GM19043 (cell line): ENCODE measurements at regions not wholly inside any gene's neighbourhood (a gene's known extent, or its start where the extent isn't known, plus 50 kb on each side); places are given as distances from the start of the nearest gene placed in this dataset.

ENCODE experiments used
- ATAC-seq: cut with Tn5 transposase; IDR thresholded peaks from one replicate; pipeline ENCODE4 v1.9.1; 2021; ENCODE audit warnings: low read depth; ENCODE audit not compliant: unreplicated experiment

DNA sequence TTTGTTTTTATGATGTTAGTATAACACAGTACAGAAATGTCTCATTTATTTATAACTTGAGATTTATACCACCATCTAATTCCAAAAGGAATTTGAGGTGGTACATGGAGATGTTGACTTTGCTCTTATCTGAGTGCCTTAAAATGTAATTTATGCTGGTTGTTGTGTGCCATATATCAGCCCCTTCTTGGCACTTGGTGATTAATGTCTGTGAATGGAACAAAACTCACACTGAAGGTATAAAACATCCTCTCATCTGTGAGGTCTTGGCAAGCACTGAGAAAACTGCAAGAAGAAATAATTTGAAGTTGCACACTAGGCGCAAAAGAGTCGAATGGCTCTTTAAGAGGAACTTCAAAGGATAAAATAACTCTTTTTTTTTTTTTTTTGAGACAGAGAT lies 240.4 kb downstream of the B3GLCT start:
- ATAC-seq: no peak

DNA sequence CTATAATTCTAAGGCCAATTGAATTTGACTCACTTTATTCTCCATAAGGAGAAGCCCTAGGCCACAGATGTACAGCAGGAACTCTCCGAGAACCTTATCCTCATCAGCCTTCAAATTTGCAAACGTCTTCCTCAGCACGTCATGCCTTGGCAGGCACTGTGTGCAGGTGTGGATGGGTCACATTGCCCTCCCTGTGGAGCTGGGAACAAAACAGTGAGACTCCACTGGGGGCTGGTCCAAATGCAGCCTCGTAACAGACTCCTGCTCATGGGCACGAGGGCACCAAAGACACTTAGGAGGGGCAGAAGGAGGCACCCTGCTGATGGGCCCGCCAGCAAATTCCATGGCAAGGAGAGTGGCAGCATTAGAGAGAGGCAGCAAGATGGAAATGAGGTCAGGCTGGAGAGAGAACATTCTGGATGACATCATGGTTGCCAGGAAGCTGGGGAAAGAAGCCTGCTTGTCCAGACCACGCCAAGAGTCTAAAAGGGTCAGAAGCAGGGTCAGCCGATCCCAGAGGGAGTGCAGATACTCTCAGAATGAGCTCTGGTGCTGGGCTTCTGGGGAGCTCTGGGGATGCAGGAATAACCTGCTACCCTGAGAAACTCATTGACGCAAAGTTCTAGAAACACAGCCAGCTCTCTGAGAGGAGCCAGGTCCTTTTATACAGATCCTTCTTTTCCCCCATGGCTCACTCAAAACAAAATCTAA lies 242.2 kb downstream of the B3GLCT start:
- ATAC-seq: no peak

DNA sequence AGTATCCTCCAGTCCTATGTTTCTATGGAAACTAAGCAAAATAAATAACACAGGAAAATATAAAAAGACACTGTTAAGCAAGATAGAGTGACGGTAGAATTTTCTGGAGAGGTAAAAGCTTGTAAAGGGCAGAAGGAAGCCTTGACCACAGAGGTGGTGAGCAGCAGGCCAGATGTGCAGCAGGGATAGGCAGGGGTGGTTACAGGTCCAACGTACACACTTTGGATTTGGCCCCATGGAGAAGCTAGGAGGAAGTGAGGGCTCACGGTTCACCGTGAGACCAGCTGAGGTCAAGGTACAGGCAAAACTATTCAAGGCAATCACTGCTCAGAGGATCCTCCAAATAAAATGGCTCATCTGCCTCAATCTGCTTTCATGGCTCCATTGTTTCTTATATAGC lies 242.8 kb downstream of the B3GLCT start:
- no peak for ATAC-seq

DNA sequence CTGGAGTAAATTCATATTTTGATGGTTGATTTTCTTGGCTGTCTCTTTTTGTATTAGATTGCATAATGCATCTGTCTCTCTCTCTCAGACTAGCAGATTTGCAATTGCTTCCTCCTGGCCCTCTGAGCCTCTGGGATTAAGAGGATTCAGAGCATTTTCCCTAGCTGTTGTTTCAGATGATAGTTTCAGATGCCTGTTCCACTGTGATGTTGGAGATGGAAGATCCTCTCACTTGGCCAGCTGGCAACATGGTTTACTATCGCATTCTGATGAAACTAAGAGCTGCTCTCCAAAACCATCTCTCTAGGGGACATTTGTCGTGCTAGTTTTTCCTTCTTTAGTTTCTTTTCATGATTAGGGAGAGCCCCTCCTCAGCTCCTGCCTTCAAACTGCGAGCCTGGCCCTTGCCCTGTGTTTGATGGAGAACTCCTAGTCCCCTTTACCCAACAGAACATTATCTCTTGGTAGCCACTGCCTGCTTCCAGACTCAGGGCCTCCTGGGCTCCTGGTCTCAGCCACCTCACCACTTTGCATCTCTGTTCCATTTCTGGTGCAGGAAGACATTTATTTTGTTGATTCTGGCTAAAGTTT lies 244.6 kb downstream of the B3GLCT start:
- no peak for ATAC-seq

DNA sequence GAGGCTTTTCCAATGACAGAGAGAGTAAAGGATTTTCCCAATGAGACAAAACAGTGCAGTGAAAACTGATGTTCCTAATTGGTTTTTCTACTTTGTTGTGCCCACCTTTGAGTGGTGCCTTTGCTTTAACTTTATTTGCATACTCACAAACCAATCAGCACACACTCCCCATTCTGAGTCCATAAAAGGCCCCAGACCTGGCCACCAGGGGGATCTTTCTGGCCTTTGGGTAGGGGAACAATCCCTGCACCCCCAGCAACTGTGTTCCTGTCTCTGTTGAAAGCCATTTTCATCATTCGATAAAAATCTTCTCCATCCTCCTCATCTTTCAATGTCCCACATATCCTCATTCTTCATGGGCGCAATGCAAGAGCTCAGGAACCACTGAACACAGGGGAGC lies 252.8 kb downstream of the B3GLCT start:
- no peak for ATAC-seq

DNA sequence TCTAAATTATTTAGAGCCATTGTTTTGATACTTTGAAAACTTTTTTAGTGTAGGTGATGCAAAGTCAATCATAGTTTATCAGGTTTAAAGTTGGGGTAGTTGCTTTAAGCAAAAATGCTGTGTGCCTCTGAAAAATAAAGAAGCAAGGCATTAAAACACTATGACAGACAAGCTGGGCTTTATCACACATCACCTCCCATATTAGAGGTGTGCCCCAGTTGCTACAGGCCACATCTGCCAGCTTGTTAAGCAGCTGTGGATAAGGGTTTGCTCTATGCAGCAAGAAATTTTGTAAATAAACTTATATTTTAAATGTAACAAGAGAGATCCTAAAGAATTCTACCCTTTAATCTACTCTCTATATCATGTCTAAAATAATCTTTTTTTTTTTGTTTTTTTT lies 255.8 kb downstream of the B3GLCT start:
- no peak for ATAC-seq

DNA sequence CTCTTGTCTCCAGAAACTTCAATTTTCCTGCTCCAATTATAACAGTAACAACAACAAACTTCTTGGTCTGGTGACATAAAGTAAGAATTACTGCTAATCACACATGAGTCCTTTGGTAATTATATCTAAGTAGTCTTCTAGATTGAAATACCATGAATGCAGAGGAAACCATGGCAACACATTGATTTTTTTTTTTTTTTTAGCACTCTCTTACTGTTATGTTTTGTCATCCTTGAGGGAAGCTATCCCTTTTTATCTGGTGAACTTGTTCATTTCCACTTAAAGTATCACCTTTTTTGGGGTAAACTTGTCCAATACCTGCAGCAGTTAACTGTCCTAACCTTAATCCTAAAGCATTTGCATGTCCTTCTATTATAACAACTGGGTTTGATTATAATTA lies 256.3 kb downstream of the B3GLCT start:
- no peak for ATAC-seq

DNA sequence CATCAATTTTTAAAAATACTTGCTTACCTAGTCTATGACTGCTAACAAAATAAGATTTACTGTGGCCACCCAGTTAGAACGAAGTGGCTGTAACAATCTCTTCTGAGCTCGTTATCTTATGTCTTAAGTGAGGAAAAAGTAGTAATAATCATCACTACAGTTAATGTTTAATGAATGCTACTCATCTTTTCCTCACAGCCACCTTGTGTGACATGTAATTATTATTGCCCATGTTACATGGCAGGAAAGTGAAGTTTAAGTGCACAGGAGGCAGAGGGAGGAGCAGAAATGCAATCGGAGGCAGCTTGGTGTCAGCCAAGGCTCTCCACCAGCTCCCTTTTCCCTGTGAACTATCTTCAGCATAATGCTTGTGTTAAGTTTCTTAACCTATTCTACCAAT lies 260.3 kb downstream of the B3GLCT start:
- no peak for ATAC-seq

DNA sequence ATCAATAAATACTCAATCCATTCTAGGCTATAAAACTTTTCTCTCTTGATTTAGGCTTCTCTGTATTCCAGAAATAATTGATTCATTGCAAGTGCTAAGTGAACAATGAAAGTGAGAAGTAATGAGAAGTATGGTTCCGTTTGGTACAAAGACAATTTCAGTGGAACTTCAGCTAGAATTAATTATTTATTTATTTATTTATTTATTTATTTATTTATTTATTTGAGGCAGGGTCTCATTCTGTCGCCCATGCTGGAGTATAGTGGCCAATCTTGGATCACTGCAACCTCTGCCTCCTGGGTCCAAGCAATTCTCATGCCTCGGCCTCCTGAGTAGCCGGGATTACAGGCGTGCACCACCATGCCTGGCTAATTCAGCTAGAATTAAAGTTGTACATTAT lies 262.1 kb downstream of the B3GLCT start:
- ATAC-seq: no peak

DNA sequence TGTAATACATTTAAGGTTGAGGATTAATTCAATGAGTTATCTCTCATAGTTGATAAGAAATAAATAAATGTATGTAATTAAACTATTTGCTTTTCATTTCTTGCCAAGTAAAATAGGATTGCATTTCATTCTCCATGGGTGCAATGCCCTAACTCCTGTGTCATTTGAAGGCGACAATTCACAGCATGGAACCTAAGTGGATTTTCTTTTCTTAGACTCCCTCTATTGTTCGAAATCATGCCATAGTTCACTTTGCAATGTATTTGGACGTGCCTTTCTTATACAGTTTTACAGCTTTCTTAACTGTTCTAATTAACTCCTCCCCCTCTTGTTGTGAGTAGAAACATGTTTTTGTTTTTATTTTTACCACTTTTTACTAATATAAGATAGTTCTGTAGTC lies 263.0 kb downstream of the B3GLCT start:
- no peak for ATAC-seq

DNA sequence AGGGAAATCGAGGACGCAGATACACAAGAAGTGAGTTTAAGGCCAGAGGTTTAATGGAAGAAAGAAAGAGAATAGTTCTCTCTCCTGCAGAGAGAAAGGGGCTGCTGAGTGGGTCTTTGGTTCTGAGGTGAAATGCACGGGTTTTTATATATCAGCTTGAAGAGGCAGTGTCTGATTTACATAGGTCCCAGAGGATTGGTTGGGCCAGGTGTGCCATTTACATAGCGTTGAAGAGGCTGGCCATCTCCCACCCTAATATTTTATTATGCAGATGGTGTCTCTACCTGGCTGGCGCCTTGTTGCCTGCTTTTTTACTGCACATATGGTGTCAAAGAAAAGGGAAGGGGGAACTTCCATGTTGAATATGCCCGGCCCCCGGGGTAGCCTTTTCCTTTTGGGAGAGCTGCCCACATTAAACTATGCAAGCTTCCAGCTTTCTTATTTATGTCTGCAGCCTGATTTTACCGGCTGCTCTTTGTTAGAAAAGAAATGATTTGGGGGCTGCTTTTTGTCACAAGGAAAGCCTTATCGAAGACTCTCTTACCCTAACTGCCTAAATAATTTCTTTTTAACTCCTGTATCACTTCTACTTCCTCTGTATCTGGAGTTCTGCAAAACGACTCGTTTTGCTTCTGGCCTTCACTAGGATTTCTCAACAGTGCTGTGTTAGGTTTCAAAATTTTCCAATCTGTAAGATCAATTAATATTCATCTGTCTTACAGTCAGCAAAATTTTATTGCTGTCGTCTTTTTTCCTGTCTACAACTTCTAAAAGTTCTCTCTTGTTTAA lies 268.5 kb downstream of the B3GLCT start:
- ATAC-seq: no peak

DNA sequence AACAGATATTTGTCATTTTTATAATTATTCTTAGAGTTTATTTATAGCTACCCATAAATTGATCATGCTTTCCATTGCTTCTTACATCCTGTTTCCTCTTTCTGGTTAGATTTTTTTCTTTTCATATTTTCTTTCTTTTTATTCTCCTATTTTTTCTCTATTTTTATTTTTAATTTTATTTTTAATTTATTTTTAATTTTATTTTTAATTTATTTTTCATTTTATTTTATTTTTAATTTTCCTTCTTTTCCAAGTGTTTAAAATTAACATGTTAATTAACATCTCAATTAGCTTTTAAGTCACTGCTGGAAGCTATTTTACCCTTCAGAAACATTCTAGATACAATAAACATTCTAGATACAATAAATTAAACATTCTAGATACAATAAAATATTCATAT lies 269.6 kb downstream of the B3GLCT start:
- no peak for ATAC-seq

DNA sequence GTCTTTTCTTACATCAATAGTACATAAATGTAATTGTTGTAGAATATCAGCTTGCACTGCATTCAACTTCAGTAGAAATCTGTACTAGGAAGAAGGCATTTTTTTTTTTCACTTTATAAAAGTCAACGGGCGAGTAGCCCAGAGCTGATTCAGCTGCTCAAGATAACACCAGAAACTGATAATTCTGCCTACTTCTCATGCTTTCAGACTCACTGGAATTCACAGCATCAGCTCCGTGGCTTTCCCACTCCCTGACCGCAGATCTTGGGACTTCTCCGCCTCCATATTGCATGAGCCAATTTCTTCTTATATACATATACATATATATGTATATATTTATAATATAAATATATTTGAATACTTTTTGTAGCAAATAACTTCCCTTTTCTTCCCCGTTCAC lies 263.1 kb upstream of the RXFP2 start:
- ATAC-seq: no peak

DNA sequence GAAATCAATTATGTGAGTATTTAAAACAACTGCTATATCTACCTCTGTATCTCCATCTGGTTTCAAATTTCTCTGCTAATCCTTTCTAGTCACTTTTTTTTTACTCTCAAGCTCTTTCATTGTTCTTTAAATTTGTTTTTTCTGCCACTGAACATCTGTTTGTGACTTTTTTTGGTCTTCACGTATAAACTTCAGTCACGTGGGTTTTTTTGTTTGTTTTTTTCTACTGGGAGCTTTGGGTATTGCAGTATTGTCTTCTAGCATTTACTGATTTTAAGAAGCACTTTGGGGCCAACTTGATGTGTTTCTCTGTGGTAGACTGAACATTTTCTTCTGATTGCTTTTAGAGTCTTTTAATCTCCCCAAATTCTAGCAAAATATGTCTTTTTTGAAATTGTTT lies 262.6 kb upstream of the RXFP2 start:
- no peak for ATAC-seq

DNA sequence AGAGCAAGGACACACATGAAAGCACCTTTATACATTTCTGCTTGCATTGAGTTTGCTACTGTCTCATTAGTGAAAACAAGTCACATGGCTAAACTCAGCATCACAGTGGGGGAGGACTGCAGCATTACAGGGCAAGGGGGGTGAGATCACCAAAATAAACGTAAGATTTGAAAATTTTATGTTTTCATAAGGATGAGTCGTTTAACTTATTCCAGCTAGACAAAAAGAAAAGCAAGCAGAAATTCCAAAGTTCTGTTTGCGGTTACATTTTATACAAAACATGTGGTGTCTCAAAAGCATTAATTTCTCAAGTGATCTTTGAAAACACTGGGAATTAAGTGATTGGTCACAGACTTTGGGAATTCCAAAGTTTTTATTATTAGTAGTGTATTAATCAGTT lies 261.4 kb upstream of the RXFP2 start:
- no peak for ATAC-seq

DNA sequence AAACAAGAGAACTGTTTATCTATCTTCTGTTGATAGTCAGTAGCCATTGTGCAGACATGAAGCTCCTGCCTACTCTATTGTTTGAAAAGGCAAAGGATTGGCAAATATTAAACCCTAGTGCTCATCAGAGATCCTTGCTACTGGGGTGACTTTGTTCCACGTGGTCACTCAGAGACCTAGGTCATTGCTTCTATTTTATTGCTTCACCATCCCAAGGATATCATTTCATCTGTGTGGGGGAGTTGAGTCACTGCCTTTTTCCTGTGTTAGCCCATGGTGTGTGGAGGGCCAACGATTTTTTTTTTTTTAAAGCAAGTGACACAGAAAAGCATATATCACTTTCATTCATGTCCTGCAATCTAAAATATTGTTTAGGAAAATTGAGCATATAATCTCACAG lies 254.1 kb upstream of the RXFP2 start:
- no peak for ATAC-seq

DNA sequence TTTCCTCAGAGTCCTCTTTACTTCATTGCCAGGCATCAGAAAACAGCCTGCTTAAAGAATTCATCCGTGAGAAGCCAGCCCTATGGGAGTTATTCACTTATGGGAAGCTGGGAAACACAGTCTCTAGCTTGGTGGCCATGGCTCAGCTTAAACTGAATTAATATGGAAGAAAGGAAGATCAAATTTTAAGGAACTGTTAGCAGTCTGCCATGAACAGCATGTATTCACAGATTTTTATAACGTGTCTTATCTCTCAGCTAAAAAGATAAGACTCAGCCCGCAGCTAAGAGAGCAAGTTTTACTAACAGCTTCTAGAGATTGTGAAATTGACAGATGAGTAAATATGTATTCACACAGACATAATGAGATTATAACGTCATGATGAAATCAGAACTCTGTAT lies 253.7 kb upstream of the RXFP2 start:
- ATAC-seq: no peak

DNA sequence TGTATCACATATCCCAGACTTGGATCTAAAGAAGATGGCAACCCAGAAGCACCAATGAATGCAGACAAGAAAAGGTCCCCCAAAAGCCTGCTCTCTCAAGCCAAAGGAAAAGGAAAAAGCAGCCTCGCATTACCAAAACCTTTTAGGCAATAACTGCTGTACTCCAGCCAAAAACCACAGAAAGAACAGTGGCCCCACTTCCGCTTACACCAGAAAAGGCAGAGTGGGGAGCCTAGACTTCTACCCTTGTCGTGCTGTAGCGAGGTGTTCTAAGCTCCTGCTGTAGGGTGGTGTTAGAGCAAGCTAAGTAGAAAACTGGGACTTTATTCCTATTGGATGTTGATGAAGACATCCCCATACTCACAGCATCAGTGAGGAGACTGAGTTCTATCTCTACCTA lies 244.0 kb upstream of the RXFP2 start:
- no peak for ATAC-seq

DNA sequence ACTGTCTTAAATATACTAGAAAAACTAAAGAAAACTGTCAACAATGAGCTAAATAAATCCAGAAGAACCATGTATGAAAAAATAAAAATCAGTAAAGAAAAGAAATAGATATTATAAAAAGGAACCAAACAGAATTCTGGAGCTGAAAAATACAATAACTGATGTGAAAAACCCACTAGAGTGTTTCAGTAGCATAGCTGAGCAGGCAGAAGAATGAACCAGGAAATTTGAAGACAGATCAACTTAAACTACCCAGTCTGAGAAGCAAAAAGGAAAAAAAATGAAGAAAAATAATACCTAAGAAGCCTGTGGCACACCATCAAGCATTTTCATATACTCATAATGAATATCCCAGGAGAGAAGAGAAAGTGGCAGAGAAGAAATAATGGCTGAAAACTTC lies 240.1 kb upstream of the RXFP2 start:
- ATAC-seq: no peak

DNA sequence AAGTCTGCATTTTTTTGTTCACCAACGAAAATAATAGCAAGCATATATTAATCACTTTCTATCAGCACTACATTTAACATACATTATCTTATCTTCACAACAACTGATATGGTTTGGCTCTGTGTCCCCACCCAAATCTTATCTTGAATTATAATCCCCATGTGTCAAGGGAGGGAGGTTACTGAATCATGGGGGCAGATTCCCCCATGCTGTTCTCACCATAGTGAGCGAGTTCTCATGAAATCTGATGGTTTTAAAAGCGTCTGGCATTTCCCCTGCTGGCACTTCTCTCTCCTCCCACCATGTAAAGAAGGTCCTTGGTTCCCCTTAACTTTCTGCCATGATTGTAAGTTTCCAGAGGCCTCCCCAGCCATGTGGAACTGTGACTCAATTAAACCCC lies 235.7 kb upstream of the RXFP2 start:
- ATAC-seq: no peak

DNA sequence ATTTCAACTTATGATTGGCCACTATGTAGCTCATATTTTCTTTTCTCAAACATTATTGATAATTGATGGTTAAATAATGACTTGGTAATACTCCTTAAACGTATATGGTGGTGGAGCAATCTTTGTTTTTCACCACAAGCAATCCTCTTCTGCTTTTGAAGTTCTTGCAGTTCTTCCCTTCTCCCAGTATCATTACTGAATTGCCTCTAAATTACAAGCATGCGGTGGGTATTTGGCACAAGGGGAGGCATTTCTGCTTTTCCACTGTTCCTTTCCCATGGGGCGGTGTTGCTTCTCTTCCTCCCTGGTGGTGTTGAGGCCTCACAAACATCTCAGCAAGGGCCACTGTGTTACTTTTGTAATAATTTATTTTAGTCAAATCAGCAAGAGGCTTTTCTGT lies 234.4 kb upstream of the RXFP2 start:
- ATAC-seq: no peak

DNA sequence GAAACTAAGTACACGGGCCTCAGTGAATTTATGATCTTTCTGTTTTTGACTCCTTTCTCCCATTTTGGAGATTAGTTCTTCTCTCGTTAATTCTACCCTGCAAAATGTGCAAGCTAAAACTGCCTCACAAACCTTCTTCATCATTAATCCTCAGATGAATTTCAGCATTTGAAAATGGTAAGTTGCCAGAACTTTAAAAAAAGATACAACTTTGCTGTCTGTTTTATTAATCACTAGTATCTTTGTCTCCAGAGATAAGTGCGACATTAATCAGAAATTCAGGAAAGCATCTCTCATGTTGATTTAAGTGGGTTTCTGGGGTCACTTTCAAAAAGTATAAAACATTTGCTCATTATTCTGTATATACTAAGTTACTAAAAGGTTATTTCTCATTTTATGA lies 227.0 kb upstream of the RXFP2 start:
- ATAC-seq: no peak
